GM19372 (cell line): ENCODE measurements at regions not wholly inside any gene's neighbourhood (a gene's known extent, or its start where the extent isn't known, plus 50 kb on each side); places are given as distances from the start of the nearest gene placed in this dataset.
"Not testable (repeated sequence)": the region's sequence is repeated elsewhere in the genome, so short reads cannot be mapped to it uniquely, and the experiment has no call there.

Source experiments
- ATAC-seq: cut with Tn5 transposase; IDR thresholded peaks from one replicate; pipeline ENCODE4 v1.9.1; 2021; ENCODE audit warnings: mild to moderate bottlenecking, low read depth, moderate library complexity; ENCODE audit not compliant: unreplicated experiment

DNA sequence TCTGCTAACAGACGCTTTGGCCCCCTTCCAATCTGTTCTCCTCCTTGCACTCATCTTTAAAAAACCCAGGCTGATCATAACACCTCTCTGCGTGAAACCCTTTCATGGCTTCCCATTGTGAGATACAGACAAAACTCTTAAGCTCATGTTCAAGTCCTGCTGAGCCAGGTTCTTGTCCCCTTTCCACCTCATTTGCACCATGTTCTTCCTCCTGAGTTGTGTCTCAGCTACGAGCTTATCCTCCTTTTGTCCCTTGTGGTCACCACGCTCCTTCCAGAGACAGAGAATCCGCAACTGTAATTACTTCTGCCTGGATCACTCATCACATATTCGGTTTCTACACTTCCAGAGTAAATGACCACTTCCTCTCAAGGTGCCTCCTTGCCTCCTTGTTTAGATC, 238.8 kb downstream of the ACTR3 start:
- ATAC-seq: no peak

DNA sequence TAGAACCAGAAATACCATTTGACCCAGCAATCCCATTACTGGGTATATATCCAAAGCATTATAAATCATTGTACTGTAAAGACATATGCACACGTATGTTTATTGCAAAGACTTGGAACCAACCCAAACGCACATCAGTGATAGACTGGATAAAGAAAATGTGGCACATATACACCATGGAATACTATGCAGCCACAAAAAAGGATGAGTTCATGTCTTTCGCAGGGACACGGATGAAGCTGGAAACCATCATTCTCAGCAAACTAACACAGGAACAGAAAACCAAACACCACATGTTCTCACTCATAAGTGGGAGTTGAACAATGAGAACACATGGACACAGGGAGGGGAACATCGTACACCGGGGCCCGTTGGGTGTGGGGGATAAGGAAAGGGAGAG, 242.2 kb downstream of the ACTR3 start:
- ATAC-seq: not testable (repeated sequence)

DNA sequence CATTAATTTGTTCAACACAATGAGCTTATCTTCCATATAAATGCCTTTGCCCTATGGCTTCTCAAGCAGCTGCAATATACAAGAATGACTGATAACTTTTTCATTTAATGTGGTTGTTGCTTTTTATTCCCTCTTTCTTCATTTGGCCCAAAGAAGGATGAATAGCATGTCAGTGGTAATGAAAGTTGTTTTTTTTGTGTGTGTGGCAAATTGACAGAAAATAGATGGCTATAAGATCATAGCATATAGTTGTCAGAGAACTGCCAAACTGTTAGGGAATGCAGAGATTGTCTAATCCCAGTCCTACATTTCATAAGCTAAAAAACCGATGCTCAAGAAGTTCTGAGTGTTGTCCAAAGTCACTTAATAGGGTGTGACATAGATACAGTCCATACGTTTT, 244.3 kb downstream of the ACTR3 start:
- ATAC-seq: no peak

DNA sequence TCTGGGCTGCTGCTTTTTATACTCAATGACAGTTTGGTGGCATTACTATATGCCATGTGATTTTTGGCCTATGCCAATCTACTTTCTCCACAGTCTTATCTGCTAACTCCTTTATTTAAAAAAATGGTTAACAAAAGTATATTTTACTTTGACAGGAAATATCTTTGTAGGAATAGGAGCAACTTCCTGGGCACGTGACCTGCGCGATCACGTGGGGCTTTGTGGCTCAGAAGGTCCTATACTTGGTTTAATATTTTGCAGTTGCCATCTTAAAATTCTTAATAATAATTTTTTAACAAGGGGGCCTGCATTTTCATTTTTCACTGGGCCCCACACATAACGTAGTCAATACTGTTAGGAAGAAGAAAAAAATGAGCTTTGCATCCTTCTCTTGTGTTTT, 249.7 kb downstream of the ACTR3 start:
- ATAC-seq: no peak

DNA sequence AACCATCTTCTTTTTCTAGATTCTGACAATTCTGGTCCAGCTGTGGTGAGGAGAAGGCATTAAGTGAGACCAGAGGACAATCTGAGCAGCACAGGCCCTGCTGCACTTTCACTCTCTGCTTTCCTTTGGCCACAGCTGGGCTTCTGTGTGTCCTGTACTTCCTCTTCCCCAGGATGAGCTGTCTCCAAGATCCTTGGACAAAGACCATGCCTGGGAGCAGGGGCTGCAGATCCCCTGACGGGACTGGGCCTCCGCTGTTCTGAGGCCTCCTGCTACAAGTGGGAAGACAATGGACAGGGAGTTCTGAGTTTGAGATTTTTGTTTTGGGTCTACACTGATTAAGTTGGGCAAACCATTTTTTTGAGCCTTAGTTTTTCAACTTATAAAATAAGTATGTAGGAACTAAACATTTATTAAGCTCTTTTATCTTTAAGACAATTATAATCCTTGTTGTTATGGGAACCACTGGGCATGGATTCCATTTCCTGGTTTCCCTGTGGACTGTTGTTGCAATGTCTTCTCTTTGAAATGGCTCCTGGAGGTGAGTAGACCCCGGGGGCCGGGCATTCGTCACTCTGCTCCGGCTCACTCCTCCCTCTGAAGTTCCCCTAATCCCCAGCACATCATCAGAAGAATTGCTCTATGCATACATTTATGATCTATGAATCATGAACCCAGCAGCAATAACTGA, 266.6 kb downstream of the ACTR3 start:
- no peak for ATAC-seq

DNA sequence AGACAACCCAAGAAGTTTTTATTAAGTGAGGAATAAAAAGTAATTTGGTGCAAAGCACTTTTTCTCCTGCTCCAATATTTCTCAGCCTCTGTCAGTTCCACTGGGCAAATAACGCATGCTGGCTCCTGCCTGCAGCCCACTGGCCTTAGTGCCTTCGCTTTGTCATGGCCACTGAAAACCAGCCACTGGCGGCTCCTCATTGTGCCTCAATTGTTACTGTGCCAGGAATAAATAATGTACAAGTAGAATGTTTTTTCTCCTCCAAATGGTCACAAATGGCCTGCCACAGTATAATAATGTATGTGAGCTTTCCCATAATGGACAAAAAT, 267.1 kb downstream of the ACTR3 start:
- ATAC-seq: no peak

DNA sequence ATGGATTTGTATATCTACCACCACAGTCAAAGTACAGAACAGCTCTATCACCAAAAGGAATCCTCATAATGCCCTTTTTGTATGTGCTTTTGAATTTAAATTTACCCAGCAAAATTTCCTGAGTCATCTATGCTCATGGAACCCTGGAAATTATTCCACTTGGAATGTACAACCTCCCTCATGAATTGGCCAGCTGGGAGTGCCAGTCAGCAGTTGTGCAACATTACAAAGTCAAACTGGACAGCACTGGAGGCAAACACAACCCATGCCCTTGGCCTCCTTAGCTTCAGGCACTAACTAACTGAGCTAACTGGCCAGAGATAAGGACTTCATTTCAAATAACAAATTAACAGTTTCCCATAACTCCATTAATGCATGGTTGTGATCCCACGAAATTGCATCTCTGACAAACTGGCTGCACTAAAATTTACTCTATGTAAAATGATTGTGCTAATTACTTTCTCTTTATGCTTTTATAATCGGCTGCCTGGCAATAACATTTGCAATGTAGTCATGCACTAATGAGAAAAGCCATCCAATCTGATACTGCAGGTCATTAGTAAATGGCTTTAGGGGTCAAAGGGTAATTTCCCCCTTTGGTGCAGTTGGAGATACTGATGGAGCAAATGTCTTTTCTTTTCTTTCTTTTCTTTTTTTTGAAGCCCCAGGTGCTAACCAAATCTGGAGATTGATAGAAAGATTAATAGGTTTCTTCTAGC, 270.5 kb downstream of the ACTR3 start:
- ATAC-seq: no peak

DNA sequence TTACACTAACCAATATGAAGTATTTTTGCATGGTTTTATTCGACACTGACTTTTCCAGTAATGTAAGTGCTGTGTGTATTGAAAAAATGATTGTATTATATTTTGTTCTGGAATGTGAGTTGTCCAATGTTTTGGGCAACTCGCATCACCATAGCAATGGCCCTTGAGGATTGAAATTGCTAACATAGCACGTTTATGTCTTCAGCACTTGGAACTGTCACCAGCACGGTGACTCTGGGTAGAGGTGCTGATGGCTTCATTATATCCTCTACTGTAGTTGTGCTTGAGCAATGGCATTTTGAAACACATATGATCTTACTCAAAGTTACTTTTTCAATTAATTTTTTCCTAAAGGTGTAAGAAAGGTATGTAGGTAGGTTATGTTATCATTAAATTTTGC, 271.5 kb downstream of the ACTR3 start:
- ATAC-seq: no peak

DNA sequence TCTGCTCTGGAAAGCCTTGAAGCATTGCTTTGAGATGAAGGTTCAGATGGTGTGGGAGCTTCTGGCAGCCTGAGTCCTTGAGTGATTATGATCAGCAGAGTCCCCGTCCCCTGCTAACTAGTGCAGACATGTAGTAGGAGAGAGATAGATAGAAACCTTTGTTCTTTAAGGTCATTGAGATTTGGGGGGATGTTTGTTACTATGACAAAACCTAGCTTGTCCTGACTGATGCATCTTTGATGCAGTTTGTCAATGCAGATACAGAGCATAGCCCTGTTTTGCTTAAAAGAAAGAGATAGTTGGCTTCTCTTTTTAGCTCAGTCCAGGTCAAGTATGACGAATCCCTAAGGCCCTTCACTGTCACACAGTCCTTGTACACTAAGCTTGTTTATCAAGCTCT, 274.6 kb upstream of the DPP10 start:
- ATAC-seq: no peak

DNA sequence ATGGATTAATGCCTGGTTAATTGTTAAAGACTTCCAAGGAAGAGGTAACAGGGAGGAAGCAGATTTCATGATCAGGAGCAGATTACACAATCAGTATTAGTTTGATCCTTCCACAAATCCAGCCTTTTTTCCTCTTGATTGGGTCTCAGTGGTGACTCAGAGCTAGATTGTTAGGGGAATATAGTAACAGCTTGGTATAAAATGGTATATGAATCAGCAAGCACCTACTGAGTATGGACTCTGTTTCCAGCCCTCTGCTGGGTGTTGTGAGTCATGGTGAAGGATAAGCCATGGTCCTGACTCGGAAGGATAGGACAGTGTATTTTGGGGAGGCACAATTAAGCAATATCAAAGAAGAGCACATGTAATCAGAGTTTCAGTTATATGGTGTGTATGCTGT, 272.4 kb upstream of the DPP10 start:
- no peak for ATAC-seq

DNA sequence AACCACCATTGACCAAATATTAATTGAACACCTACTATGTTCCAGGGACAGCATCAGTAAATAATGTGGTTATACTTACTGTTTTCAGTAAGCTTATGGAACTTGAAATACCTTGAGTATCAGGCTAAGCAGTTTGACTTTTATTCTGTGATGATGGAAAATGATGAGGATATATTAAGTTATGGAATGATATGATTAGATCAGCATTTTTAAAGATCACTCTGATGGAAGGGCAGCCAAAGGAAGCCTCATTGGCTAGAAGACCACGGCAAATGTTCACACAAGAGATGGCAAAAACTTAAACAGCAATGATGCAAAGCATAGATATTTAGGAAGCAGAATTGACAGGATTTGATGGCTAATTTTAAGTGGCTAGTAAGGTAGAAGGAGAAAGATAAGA, 266.9 kb upstream of the DPP10 start:
- no peak for ATAC-seq

DNA sequence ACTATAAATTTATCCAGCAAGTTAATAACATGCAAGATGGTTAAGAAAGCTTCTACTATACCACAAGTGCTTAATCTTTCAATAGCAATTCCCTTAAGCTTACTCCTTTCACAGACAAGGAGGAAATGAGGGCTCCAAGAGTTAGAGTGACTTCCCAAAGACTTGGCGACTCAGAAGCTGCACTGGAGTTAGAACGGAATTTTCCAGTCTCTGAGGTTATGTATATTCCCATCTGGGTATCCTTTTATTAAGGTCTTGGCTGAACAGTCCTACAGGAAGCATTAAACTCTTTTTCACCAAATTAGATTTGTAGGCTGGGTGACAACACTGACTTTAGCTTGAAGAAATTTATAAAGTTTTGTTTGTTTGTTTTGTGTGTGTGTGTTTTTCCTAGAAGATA, 256.9 kb upstream of the DPP10 start:
- ATAC-seq: no peak

DNA sequence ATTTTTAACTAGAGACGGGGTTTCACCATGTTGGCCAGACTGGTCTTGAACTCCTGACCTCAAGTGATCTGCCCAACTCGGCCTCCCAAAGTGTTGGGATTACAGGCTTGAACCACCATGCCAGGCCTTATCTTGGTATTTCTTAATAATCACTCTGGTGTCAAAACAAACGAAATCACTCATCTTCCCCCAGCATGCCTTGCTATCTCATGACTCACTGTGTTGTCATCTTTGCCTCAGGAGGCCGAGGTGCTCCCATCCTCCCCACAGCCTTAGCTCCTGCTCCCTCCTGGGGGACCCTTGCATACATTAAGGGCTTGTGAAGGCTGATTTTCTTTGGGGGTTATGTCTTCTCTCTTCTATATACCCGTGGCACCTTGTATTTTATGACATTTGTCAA, 250.1 kb upstream of the DPP10 start:
- ATAC-seq: no peak

DNA sequence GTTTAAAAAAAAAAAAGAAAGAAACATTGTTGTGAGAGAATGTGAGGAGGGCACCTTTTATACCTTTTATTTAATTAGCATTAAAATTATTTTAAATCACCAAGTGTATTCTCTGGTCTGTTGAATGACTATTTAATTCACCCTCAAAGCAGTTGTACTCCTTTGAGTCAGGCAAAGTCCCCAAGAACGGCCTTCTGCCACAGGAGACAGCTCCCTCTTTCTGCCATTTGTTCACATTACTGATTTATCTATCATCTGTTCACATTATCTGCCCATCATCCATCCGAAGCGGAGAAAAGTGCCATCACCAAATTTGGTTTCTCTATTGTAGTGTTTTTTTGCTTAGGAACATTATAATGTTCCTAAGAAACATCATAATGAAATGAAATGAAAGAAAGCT, 240.7 kb upstream of the DPP10 start:
- ATAC-seq: no peak

DNA sequence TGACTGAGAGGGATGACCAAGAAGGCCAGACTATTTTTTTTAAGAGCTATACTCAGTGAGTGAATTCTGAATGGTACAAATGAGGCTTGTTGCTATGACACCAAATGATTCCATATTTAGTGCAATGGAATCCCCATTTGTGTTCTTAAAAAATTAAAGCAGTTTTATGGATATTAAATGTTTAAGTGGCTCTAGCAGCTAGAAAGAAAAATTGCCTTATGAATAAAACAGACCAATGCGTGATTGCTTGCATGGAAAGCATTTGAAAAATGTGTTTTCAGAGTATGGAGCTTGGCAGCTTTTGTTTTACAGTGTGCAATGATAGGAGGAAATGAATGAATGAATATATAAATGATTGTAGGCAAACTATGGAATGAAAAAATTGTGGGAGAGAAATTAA, 238.8 kb upstream of the DPP10 start:
- ATAC-seq: no peak

DNA sequence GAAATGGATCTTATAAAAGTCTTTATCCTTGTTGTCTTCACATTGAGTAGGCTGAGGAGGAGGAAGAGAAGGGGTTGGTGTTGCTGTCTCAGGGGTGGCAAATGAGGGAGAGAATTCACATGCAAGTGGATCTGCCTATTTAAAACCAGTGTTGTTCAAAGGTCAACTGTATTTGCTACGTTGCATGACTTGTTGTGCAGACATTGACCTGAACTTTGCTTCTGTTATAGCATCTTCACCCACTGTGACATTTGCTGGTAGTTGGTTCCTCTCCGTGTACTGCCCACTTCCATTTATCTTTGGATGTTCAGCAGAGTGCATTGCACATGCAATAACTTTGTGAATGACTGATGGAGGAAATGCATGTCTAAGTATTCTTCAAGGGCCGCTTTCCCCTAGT, 228.6 kb upstream of the DPP10 start:
- no peak for ATAC-seq

DNA sequence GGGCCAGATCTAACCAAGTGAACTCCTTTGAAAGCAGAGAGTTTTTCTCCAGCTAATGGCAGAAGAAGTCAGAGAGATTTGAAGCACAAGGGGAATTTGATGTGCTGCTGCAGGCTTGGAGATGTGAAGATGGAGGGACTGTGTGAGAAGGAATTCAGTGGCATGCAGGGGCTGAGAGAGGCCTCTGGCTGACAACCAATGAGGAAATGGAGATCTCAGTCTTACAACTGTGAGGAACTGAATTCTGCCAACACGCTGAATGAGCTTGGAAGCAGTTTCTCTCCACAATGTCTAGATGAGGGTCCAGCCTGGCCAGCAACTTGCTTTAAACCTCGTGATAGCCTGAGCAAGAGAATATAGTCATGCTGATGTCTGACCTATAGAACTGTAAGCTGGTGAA, 224.1 kb upstream of the DPP10 start:
- no peak for ATAC-seq

DNA sequence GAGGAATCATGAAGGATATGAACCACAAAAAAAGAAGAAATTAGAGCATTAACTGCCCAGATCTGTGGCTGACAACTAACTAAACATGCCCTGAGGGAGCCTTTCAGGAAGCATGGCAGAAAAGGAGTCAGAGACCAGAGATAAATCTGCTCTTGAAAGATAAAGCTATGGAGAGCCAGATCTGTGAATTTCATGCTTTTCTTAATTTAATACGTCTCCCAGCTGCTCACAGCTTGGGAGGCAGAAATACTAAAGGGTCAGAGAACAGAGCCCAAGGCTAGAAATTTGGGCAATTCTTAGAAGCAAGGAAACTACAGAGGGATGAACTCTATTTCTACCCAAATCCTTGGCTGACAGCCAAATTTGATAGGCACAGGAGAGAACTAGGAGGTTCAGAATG, 223.0 kb upstream of the DPP10 start:
- no peak for ATAC-seq

DNA sequence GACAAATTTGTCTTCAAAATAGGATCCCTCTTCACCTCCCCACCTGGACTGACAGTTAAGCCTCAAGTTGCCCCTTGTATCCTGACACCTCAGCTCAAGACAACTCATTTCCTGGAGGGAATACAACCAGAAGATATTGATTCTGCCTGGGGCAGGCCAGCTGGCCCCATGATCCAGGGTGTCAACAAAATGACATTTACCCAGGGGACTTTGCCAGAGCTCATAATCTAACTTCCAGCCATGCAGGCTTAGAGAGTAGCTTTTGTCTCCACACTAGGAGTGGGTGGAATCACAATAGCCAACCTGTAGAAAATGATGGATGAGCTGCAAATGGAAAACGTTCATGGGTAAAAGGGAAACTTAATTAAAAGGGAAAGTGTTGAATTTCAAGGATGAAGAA, 220.1 kb upstream of the DPP10 start:
- no peak for ATAC-seq

DNA sequence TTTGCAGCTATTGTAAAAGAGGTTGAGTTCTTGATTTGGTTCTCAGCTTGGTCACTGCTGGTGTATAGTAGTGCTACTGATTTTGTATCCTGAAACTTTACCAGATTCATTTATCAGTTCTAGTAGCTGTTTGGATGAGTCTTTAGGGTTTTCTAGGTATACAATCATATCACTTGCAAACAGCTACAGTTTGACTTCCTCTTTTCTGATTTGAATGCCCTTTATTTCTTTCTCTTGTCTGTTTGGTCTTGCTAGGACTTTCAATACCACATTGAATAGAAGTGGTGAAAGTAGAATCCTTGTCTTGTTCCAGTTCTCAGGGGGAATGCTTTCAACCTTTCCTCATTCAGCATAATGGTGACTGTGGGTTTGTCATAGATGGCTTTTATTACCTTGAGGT, 210.5 kb upstream of the DPP10 start:
- ATAC-seq: no peak

DNA sequence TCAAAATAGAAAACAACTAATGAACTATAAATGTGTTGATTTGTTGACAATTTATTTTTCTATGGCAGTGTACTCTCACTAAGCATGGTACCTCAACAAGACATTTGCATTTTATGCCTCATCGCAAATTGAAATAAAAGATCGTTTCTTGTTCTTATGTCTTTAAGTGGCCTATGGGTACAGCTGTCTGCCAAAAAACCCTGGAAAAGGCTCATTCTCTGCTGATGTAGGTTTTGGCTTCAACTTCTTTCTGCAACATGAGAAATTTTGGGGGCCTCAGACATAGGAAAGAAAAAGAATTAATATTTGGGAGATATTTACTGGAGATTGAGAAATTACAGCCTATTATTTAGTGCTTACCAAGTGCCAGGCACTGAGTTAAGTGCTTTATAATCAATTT, 205.1 kb upstream of the DPP10 start:
- ATAC-seq: no peak

DNA sequence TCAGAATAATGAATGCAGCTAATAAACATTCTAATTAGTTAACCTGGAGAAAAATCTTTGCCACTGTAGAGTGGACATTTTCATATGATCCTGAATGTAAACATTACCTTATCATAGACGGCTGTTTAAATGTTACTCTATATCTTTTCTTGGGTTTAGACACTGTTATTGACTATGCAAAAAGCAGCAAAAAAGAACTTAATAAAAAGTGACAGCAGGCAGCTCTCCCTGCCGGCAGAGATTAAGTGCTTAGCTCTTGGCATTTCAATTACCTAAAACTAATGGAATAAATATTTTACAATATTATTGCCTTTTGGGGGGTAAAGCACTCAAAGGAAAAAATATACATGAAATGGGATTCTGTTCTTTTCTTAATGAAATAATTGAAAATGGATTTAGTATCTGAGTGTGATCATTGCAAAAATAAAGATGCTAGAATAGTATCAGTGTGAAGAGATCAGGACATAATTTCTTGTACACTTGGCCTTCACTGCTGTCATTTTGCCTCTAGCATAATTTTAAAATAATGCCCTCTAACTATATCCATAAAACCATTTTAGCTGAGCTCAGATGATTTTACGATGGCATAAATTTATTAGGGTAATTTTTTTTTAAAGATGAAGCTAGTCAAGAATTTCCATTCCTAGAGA, 203.4 kb upstream of the DPP10 start:
- ATAC-seq: no peak
